ENCODE measurements at regions not wholly inside any gene's neighbourhood (a gene's known extent, or its start where the extent isn't known, plus 50 kb on each side); places are given as distances from the start of the nearest gene placed in this dataset.

DNA sequence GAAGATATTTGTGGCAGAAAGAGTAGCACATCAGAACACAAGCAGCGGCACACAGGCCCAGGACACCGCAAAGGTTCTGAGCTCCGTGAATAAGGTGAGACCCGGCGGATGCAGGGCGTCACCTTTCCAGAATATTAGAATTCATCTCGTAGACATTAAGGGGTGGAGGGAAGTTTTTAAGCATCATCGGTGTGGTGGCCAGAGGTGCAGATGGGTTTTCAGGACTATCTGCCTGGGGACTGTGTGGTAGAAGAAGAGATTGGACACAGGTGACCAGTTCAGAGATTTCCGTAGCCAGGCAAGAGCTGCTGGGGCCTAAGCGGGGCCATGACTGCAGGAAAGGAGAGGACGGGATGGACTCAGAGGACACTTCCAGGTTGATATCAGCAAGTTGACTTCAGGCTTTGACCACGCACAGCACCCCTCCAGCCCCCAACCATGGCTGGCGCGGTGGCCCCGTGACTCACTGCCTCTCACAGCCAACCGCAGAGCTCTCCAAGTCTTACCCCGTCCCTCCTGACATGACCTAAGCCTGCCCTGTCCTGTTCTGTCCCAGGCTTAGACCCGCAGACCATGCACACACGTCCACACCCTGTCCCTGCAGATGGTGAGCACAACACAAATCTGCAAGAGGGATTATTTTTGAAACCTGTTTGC, 97.2 kb downstream of the OAT start:
- TF ChIP-seq POLR2A (IDR thresholded peaks at IDR 0.05; ENCODE audit: low read depth, low read length) (no peak), NFE2L2 (IDR thresholded peaks at IDR 0.05; ENCODE audit: low read depth, low read length) (no peak), RFX5 (IDR thresholded peaks at IDR 0.05; ENCODE audit: low read depth, low read length) (no peak), MXI1 (IDR thresholded peaks at IDR 0.05; ENCODE audit: borderline replicate concordance, low read depth, low read length) (no peak), RCOR1 (IDR thresholded peaks at IDR 0.05; ENCODE audit: insufficient replicate concordance, low read length) (no peak), FOS (IDR thresholded peaks at IDR 0.05; ENCODE audit: low read depth, low read length) (no peak), CHD1 (IDR thresholded peaks at IDR 0.05; ENCODE audit: low read depth, low read length) (no peak), RAD21 (IDR thresholded peaks at IDR 0.05; ENCODE audit: low read length) (no peak), CEBPB (IDR thresholded peaks at IDR 0.05; ENCODE audit: low read depth, low read length) (no peak), MAFK (IDR thresholded peaks at IDR 0.05; ENCODE audit: low read depth, low read length) (no peak)
- TF ChIP-seq, protein P1, sequence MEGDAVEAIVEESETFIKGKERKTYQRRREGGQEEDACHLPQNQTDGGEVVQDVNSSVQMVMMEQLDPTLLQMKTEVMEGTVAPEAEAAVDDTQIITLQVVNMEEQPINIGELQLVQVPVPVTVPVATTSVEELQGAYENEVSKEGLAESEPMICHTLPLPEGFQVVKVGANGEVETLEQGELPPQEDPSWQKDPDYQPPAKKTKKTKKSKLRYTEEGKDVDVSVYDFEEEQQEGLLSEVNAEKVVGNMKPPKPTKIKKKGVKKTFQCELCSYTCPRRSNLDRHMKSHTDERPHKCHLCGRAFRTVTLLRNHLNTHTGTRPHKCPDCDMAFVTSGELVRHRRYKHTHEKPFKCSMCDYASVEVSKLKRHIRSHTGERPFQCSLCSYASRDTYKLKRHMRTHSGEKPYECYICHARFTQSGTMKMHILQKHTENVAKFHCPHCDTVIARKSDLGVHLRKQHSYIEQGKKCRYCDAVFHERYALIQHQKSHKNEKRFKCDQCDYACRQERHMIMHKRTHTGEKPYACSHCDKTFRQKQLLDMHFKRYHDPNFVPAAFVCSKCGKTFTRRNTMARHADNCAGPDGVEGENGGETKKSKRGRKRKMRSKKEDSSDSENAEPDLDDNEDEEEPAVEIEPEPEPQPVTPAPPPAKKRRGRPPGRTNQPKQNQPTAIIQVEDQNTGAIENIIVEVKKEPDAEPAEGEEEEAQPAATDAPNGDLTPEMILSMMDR (conservative IDR thresholded peaks at IDR 0.05; ENCODE audit: low read depth, low read length): no peak
- TF ChIP-seq, protein P2, sequence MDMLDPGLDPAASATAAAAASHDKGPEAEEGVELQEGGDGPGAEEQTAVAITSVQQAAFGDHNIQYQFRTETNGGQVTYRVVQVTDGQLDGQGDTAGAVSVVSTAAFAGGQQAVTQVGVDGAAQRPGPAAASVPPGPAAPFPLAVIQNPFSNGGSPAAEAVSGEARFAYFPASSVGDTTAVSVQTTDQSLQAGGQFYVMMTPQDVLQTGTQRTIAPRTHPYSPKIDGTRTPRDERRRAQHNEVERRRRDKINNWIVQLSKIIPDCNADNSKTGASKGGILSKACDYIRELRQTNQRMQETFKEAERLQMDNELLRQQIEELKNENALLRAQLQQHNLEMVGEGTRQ (IDR thresholded peaks at IDR 0.05; ENCODE audit: low read depth, low read length): no peak
